ENCODE measurements at regions not wholly inside any gene's neighbourhood (a gene's known extent, or its start where the extent isn't known, plus 50 kb on each side); places are given as distances from the start of the nearest gene placed in this dataset.

DNA sequence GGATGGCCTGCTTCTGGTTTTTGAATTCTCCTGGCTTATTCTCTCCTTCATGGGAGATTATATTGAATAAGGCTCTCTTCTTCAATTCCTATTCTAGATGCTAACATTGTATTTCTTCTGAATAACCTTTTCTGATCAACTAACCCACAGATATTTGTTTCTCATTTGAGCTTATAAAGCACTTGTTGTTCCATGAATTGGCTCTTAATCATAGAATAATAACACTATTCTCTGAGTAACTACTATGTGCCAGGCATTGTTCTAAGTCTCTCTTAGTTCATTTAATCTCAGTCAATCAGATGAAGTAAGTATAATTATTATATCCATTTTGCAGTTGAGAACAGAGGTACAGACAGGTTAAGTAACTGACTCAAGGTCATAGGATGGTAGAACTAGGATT lies 136.3 kb upstream of the MLIP start:
- no peak for TF ChIP-seq CTCF (IDR thresholded peaks at IDR 0.05)

GRCh38 chr6:53975941-53976615 lies 135.2 kb upstream of the MLIP start:
- no peak for TF ChIP-seq CTCF (IDR thresholded peaks at IDR 0.05)

DNA sequence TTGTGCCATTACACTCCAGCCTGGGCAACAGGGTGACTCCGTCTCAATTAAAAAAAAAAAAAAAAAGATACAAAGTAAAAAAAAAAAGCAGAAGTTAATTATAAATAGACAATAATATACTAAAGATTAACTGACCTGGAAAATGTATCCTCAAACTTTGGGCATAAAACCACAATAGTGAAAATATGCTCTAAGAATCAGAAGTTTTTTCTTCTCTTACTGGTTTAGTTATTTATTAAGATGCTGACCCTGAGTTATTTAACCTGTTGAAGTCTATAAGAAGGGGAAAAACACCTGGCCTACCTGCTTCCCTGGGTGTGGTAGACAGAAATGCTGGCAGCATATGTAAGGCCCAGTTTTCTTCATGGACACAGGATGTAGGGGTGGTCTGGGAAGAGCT lies 133.7 kb upstream of the MLIP start:
- no peak for TF ChIP-seq CTCF (IDR thresholded peaks at IDR 0.05)

DNA sequence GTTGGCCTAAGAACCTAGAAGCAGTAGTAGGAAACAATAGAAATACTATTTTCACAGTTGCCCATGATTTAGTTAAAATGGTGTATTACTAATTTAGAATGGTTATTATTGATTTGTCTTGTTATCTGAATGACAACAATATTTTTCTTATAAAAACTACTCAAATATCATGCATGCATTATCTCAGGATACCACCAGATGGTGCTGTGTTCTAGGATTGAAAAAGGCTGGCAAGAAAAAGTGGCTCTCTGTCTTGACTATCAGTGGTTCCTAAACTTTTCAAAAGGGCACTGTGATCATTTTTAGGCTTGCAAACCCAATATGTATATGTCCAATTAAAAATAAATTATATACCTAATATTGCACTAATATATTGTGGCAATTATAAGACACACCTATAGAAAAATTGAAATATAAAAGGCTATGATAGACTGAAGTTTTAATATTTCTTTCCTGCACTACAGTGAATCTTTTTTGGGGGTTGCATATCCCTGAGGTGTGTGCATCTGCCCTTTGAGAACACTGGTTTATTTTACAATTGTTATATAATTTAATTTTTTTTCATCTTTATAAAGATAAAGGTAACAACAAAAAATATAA lies 131.7 kb upstream of the MLIP start:
- TF ChIP-seq CTCF (IDR thresholded peaks at IDR 0.05), result peak; percentile 76

DNA sequence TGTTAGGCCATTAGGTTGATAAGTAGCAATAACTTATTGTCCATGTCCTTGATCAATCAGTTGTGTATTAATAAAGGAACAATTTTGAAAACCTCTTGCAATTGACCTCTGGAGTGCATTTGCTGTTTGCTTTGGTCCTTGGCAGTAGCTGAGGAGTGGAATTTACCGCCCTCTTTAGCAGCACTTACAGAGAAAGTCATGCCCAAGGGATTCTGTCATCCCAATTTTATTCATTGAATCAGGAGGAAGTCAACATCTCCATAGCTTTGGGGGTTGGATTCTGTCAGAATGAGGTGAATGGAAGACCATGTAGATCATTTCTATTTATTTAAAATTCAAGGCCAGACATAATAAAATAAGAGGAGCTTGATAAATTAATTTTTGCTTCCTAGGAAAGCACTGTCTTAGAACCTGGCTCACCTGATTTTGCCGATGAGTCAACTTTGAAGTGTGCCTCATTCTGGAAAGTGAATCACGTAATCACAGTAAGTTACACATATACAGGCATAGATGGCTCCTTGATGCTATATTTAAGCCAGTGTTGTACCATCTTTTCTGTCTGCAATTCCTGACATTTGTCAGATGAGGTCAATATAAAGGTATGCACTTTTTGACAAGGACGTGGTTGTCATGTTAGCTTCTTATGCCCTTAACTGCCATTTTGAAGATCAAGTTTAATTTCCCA lies 128.7 kb upstream of the MLIP start:
- no peak for TF ChIP-seq CTCF (IDR thresholded peaks at IDR 0.05)

DNA sequence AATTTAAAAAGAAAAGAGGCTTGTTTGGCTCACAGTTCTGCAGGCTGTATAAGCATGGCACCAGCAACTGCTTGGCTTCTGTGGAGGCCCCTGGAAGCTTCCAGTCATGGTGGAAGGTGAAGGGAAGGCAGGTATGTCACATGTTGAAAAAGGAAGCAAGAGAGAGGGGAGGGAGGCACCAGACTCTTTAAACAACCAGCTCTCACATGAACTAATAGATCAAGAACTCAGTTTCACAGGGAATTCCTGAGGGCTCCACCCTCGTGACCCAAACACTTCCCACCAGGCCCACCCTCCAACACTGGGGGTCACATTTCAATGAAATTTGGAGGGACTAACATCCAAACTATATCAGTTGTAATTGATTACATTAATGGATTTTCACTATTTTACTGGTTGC lies 127.9 kb upstream of the MLIP start:
- TF ChIP-seq CTCF (IDR thresholded peaks at IDR 0.05), result no peak

DNA sequence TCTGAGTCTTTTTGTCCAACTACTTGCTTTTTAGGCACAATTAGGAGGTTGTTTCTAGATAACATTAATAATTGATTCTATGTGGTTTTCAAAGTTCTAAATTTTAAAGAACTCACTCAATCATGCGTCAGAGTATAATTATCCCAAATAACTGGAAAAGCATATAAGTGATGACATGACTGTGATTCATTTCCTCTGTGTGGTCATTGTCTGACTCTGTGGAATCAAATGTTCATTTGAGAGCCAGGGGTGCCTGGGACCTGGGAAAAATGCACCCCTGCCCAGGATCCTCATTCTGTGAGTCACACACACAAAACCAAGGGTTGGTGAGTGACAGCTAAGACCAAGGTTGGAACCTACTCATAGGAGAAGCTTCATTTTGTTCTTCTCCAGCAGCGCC lies 127.1 kb upstream of the MLIP start:
- no peak for TF ChIP-seq CTCF (IDR thresholded peaks at IDR 0.05)
